Stimulated activated CD8-positive, alpha-beta memory T cell treated with anti-CD3 and anti-CD28 coated beads, Interleukin-7, amount 100 ng/mL, for 4 hours (primary cell): ENCODE measurements at regions not wholly inside any gene's neighbourhood (a gene's known extent, or its start where the extent isn't known, plus 50 kb on each side); places are given as distances from the start of the nearest gene placed in this dataset.

Experiments used
- DNase-seq, 2 donors: peaks; one replicate each; pipeline ENCODE4 v3.0.0-alpha.2; 2020; ENCODE audit warnings: low read depth in 2 of 2

DNA sequence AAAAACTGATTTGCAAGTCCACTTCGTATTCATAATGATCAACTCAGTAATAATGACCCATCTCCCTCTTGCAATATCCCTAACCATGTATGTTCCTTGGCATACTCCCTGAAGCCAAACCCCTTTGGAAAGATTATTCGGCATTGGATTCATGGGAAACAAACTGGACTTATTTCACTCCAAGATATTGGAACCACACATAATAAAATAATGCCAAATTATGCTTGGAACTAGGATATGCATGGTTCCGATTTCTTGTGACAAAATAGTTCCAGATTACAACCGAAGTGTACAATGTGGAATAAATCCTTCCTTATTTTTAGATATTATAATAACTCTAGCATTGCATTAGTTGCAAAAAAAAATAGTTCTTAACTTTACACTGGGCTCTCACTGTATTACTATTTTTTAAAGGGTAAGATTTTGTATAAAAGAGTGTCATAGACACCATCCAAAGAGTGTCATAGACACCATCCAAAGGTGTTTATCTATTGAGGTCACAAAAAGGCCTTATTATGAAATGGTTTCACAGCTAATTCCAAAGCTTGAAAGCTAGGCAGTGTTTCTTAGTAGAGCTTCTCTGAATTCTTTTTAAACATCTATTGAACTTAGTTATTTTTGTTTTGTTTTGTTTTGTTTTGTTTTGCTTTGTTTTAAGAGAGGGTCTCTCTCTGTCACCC, 410.9 kb upstream of the JARID2 start:
- DNase-seq, result no peak

DNA sequence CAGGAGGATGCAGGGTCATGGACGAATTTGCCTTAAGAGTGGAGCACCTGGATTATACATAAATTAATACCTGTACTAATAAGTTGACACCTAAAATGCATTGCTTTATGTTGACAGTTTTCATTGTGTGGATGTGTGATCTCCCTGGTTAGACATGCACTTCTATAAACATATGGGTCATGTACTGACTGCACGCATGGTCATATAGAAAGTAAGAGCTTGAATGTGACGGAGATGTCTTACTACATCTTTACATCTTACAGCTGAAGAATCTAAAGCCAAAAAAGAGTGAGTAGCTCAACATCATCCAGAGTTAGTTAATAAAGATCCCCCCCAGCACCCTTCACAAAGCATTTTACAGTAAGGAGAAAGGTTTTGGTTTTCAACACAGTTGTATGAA, 408.4 kb upstream of the JARID2 start:
- DNase-seq, result no peak

DNA sequence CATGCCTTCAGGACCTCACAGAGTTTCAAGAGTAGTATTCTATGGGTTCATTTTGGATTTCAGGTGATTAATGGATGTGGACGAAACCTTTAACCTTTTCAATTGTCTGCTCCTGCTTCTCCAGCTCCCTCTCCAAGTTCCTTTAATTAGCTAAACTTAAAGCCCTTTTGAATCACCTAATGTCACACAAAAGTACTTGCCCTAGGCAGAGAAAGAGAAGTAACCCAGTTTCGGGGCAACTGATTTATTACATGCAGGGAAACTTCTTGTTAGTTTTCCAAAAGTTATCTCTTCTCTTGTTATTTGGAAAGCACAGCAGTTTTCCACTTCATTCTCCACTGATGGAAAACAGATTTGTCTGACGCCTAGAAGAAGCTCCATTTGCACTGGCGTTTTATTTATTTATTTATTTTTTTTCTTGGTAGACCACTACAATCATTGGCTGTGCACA, 407.7 kb upstream of the JARID2 start:
- DNase-seq, result no peak

DNA sequence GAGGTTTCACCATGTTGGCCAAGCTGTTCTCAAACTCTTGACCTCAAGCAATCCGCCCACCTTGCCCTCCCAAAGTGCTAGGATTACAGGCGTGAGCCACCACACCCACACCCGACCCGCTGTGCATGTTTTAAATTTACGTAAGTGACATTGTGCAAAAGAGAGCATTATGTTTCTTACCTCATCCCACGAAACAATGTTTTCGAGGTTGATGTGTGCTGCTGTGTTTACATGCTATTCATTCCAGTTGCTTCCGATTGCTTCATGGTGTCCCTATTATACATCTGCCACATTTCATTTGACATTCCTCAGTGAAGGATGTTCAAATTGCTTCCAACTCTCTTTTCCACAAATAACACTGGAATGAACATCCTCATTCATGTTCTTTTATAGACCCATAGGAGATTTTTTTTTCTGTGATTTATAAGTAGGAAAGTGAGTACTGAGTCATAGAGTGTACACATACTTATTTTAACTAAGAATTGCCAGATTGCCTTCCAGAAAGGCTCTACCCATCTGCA, 403.9 kb upstream of the JARID2 start:
- DNase-seq, result no peak

DNA sequence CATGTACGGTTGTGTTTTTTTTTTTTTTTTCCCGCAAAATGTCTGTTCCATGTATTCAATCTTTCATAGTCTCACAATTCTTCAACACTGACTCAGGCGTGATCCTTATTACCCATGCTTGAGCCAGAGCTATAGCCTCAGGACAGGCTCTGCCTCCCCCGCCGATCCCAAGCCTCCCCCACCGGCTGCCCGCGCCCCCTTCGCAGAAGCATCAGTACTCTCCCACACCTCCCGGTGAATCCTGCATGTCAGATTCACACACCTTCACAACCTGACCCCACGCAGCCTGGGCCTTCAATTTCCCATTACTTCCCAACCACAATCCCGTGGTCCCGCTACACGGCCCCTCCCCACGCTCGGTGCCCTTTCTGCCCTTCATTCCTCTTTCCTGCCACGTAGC, 401.5 kb upstream of the JARID2 start:
- no peak for DNase-seq

DNA sequence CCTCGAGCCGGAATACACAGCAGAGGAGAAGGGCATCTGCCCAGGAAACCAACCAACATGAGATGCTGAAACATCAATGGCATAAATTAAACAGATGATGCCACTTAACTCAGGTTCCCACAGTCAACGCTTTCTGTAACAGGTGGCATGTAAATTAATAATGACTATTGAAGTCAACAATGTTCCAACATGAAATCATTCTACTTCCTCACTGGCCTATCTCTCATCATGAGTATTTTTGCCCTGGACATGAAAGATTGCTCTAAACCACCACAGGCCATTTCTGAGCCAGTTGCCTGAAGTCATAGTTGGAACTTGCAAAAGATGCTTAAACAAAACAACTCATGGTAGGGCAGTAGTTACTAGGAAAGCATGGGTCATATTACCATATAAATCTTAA, 397.9 kb upstream of the JARID2 start:
- DNase-seq, result no peak

DNA sequence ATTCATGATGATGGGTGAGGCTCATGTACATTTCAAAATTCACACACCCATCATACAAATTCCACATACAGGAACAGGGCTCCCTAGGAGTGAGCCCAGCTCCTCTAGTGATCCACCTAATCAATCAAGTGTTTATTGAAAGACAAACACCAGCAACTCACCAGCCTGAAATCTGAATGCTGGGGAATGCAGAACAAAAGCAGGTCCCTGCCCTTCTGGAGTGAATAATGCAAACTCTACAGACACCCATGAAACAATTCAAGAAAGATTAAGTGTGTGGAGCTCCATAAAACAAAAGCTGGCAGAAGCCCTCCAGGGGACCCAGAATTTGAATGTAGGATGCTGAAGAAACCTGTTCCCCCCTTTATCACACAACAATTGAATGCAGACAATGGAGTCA, 396.7 kb upstream of the JARID2 start:
- DNase-seq, result no peak

DNA sequence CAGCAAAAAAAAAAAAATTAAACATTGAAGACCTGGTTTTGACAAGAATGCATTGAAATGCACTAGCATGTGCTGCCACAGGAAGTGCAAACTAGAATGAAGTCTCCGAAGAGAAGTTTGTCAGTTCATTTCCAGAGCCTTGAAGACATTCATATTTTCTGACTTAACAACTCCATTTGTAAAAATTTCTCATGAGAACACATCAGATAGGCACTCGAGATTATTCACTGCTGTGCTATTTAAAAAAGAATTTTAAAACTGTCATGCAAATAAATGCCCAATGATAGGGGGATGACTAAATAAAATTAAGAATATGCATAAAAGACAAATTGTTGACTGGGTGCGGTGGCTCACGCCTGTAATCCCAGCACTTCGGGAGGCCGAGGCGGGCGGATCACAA, 394.6 kb upstream of the JARID2 start:
- DNase-seq, result no peak

DNA sequence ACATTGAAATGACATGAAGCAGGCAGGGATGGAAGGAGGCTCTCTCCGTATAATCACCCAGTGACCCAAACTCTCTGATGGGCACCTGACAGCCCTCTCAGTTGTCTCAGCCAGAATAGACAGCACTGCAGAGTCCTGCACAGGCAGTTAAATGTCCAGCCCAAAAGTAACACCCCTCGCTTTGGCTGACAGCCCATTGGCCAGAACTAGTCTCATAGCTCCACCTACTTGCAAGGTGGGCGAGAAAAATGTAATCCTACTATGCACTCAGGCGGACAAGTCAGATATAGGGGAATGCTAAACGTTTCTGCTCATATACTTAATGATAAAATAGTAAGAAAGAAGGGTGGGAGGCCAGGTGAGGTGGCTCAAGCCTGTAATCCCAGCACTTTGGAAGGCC, 393.5 kb upstream of the JARID2 start:
- DNase-seq, result no peak

DNA sequence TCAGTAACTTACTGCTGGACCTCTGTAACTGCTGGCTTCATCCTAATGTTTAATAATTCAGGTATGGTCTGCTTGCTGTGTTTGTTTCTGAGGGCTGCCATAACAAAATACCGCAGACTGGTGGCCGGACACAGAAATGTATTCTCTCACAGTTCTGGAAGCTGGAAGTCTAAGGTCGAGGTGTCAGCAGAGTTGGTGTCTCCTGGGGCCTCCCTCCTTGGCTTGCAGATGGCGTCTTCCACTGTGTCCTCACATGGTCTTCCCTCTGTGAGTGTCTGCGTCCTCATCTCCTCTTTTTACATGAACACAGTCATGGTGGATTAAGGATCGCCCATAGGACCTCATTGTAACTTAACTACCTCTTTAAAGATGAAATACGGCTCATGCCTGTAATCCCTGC, 389.7 kb upstream of the JARID2 start:
- no peak for DNase-seq

DNA sequence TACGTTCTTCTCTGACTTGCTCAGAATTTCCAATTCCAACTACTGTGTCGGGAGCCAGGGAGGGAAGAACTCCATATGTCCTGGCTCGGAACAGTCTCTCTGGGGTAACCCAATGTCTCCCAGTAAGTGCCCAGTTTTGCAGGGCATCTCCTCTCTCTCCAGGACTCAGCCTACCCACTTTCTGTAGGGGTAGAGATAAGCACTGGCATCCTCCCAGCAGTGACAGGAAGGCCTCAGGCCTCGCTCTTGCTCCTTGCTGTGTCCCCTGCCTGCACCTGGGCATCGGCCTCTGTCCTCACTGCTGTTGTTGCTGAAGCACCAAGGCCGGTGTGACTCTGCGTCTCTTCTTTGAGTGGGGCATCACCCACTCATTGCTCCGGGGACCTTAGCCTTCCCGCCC, 388.9 kb upstream of the JARID2 start:
- no peak for DNase-seq

DNA sequence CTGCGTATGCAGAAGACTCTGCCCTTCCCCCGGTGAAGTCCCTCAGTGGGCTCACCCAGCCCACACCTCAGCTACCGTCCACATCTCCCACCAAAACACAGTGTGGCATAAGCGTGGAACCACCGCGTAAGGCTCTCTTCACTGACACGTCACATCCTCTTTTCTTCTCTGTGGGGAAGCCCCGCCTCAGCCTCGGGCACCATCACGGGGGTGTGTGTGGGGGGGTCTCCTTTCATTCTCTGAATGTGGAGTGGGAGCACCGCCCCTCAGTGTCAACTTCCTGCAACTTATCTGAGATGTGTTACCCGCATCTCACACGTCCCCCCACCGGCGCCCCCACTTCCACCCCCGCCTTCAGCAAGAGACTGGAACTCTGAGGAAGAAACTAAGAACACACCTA, 388.4 kb upstream of the JARID2 start:
- DNase-seq, result peak; percentile 89 to 94

DNA sequence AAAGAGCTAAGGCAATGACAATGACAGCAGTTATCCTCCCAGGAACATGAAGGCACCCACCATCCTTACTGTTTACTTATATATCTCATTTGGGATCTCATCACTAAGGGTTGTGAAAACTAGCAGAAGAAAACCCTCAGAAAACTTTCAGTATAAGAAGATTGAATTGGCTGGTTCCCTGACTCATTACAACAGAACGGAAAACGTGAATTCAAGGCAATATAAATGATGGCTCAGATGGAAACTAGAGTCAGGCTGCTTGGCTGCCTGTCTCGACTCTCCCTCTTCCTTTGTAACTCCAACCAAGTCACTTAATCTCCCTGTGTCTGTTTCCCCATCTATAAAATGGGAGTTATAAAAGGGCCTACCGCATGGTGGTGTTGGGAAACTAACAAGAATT, 387.1 kb upstream of the JARID2 start:
- DNase-seq, result no peak

DNA sequence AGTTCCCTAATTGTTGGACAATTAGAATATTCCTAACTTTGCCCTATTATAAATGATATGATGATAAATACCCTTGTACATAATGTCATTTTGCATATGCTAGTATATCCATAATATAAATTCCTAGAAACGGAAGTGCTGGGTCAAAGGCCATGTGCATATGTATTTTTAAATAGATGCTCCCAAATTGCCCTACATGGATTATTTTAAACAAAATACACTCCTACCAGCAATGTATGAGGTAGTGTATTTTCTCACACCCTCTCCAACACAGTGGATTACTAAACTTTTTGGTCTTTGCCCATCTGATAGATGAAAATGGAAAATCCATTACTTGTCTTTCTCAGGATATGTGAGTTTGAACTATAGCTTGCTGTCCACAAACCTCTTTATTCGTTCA, 385.1 kb upstream of the JARID2 start:
- DNase-seq, result no peak

DNA sequence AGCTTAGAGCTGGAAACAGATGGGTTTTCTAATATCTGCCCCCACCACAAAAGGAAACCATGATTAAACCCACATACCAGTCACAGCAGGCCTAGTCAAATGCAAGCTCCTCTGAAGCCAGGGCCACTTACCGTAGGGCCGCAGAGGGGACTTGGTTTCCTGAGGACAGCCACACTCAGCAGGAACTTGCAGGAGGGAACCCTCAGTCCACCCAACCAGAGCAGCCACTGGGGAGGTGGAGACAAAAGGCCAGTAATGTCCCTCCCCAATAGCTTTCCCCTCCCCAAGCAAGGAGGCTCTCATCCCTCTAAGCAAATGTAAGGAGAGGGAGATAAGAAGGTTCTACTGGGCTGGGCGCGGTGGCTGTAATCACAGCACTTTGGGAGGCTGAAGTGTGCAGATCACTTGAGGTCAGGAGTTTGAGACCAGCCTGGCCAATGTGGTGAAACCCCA, 384.4 kb upstream of the JARID2 start:
- no peak for DNase-seq

DNA sequence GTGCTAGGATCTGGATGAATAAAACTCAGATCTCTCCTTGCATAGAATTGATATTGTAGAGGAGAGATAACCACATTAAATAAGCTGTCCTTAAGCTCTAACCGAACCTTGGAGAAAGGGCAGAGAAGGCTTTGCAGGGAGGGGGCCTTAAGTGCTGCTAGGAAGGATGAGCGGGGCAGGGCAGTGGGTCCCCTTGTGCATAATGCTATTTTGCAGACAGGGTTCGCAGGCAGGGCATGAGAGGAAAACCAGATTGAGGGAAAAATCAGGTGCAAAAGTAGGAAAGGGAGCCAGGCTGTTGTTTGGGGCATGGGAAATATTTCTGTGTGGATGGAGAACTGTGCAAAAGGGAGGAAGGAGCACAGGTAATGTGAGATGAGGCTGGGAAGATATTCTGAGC, 383.0 kb upstream of the JARID2 start:
- no peak for DNase-seq

DNA sequence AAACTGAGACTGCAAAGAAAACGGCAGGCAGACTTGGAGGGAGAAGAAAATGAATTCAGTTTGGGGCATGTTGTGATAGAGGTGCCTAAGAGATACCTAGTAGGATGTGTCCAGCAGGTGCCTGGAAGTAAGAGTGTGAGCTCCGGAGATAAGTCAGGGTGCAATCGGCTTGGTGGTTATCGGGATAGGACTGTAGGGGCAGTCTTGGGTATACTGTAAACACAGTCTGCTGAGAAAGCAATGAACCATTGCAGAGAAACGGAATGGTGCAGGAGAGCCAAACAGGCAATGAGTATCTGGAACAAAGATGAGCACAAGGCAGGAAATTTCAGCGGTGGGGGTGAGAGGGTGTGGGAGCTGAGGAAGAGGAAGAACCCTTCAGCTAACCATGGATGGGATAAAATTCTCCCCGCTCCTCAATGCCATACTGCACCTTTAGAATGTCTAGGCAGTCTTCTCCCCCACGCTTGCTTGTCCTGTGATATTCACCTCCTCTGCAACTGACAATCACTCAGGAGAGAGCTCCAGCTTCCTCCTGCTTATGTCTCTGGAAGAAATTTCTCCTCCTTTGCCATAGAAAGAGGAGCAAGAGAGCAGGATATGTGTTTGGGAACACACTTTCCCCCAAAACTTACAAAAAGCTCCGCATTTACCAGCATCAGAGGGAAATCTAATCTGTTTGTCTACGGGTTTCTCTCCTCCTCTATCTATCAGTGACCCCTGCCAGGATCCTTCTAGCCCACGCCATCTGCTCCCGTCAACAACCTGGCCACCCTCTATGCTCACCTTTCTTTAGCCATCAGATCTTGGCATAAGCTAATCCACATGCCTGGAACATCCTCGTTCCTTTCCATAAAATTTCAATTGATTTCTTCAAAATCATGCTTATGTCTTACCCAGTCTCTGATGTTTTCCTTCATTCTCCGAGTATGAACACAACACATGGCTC, 381.7 kb upstream of the JARID2 start:
- no peak for DNase-seq

DNA sequence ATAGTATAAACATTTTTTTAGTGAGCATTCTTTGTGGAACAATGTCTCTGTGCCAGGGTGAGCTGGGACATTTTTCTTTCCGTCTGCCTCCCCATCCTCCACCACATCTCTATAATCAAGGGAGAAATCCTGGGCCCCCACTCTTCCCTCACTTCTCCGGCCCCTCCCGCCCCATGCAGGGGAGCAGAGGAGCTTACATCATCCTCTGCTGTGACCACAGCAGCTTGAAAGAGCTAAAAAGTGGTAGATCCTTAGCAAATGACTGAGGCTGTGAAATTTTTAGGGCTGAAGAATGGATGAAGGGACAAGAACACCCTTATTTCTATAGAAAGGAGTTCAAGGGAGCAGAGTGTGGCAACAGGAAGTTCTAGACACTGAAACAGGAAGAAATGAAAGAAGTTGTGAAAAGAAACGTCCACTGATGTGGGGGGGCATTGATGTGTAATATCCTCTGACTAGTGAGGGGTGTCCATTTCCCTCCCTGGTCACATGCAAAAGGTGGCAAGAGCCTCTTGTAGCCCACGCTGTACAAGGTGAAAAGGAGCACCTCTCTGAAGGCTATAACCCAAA, 380.3 kb upstream of the JARID2 start:
- no peak for DNase-seq

DNA sequence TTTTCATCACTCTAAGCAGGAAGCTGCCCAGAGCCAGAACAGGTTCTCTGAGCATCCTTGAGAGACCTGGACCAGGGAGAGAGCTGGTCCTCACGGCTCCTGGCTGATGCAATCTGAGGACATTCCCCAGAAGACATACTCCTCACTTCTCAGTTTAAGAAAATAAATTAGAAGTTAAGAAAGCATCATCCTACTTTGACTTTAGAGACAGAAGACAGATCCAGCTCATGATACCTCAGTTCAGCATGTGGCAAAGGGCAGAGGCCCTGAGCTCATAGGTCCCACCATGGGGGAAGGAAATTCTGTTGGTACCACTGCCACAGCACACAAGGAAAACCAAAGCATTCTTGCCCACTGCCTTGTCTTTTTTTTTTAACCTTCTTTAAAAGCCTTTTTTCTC, 378.1 kb upstream of the JARID2 start:
- DNase-seq, result no peak

DNA sequence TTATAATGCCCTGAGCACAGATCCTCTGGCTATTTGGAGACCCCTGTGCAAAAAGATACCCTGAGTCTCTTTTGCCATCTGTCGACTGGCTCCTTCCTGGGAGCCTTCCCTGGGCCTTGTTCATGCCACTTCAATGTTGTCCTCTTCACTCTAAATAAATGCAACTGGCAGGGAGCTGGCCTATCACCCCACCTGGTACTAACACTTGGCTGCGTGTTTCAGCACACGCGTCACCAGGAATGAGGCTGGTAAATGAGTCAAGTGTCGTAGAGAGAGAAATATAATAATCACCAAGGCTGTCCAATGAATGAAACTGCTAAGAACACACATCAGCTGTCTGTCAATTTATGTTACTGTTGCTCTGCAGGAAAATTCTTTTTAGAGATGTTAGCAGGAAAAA, 374.6 kb upstream of the JARID2 start:
- no peak for DNase-seq

DNA sequence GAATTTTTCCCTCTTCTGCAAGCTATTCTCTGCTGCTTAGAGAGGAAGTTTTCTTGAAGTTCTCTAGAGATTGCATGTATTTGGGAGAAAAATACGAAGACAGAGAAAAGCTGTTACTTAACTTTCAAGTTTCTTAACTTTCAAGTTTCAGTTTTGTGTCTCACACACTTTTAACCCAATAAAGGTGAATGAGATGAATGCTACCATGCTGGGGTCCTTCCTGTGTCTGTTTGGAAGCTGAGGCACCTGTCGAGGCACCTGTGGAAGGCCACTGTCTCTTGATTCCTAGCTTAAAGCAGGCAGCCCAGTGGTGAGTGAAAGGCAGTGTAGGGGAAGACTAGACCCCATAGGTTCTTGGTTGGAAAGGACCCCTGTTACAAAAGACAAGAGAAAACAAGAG, 372.8 kb upstream of the JARID2 start:
- no peak for DNase-seq

DNA sequence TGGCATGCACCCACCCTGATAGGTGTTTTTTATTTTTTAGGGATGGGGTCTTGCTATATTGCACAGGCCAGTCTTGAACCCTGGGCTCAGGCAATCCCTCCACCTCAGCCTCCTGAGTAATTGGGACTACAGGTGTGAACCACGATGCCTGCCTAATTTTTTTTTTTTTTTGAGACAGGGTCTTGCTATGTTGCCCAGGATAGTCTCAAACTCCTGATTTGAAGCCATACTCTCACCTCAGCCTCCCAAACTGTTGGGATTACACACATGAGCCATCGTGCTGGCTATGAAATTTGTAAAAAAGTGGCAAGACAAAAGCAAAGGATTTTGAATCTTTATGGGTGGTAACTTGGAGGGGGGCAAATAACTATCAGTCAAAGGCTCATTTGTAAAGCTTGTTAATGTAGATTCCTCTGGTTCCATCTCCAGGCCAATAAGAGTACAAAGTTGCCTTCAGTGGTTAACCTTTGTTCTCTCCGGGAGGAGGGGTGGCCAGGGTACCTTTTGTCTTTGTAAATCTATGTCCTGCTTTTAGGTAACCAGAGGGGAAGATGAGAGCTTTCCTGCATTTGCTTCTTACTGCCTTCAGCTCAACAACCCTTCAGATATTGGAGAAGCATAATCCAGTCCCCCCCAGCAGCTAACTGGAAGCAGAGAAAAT, 372.0 kb upstream of the JARID2 start:
- no peak for DNase-seq
